ENCODE measurements at regions not wholly inside any gene's neighbourhood (a gene's known extent, or its start where the extent isn't known, plus 50 kb on each side); places are given as distances from the start of the nearest gene placed in this dataset.

DNA sequence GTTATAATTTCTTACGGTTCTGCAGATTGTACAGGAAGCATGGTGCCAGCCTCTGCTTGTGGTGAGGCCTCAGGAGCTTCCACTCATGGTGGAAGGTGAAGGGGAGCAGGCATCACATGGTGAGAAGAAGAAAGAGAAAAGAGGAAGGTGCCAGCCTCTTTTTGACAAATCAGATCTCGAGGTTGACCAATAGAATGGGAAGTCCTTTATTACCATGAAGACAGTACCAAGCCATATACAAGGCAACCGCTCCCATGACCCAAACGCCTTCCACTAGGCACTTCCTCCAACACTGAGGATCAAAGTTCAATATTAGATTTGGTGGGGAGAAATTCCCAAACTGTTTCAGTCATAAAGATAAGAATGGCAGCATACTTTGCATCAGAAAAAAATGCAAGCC, 502.8 kb downstream of the GLRX3 start:
- no peak for DNase-seq

DNA sequence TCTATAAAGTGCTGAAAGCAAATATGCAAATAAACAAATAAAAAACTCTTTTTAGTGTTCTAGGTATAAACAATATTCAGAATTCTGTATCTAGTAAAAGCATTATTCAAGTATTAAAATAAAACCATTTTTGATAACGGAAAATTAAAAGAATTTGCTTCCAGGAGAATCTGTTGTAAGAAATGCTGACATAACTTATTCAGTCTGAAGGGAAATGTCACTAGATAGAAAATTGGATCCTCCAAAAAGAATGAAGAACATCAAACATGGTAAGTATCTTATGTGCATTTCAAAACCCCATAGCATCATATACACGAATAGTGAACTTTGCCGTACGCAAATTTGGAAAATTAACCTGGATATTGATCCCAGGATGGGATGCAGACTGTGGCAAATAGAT, 506.7 kb downstream of the GLRX3 start:
- DNase-seq, result no peak

DNA sequence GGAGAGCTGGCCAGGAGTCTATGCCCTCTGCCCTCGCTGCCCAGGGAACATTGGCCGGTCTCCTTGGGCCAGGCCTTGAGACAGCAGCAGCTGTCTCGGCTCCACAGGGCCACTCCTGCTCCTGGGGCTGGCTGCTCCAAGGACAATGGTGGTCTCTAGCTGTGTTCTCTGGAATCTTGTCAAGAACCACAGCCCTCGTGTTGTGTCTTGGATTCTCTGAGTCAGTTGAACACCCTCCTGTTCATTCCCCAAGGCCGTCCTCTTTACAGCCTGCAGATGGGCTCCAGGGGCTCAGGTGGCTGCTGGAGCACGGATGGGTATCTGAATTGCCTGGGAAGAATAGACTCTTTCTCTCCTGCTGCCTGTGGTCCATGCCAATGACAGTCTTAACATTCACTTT, 511.1 kb downstream of the GLRX3 start:
- no peak for DNase-seq

DNA sequence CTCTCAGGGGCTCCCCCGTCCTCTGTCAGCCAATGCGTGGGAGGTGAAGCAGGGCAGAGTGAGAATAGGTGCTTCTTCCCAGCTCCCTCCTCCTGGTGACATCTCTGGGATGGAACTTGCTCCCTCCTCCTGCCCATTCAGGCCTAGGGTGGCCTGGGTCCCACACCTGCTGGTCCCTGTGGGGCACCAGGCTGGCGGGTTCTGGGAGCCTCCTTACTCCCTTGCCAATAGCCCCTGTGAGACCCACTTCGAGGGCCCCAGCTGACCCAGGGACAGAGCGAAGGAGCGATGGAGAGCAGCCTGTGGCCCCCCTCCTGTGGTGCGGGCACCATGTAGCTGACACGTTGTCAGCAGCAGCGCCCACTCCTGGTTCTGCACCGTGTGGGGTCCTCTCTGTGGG, 512.6 kb downstream of the GLRX3 start:
- DNase-seq, result no peak

DNA sequence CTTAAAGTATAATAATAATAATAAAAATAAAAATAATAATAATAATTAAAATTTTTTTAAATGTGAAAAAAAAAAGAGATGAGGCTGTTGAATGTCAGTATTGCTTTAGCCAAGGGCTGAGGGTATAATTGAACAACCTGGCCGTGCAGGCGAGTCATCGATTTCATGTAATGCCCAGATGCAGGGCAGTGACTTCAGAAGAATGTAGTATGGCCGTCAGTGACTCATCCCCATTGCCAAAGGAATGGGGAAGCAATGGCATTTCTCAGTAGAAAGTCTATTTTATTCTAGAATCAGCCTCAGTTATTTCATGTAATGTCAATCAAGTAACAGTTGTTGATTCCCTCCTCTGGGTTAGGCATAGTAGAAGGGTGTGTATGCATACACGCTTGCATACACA, 516.4 kb downstream of the GLRX3 start:
- DNase-seq, result no peak

DNA sequence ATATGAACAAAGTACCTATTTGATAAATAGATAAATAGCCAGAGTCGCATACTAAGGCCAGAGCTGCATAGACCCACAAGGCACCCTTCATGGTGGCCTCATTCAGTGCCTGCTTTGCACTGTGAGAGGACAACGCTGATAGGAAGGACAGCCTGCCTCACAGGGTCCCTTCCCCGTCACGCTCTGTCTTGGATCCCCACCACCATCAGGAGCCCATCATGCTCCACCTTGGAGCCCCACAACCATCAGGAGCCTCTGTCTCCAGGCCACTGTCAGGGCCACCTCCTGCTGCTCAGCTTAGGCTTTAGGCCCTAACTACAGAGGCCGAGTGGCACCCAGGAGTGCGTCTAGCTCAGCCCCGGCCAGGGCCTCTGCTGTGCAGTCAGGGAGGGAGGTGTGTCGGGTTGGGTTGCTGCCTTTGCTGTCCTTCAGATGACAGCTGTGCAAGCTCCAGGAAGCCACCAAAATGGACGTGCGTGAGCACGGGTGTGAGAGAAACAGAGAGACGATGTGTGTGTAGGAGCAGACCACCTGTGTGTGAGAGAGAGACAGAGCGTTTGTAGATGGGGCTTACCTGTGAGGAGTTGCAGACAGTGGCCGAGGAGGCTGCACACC, 516.9 kb downstream of the GLRX3 start:
- no peak for DNase-seq

DNA sequence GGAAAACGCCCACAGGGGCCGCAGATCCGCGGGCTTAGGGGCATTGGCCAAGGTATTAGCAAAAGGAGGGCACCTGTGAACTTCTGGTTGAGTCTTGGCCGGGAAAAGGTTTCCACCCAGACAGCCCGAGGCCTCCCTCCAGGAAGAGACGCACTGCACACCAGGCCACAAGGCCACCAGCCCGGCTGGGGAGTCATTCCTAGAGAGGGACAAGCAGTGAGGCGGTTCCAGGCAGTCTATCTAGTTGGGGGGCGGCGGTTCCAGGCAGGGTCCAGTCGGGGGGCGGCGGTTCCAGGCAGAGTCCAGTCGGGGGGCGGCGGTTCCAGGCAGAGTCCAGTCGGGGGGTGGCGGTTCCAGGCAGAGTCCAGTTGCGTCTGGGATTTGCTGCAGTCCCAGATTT, 518.5 kb downstream of the GLRX3 start:
- no peak for DNase-seq

DNA sequence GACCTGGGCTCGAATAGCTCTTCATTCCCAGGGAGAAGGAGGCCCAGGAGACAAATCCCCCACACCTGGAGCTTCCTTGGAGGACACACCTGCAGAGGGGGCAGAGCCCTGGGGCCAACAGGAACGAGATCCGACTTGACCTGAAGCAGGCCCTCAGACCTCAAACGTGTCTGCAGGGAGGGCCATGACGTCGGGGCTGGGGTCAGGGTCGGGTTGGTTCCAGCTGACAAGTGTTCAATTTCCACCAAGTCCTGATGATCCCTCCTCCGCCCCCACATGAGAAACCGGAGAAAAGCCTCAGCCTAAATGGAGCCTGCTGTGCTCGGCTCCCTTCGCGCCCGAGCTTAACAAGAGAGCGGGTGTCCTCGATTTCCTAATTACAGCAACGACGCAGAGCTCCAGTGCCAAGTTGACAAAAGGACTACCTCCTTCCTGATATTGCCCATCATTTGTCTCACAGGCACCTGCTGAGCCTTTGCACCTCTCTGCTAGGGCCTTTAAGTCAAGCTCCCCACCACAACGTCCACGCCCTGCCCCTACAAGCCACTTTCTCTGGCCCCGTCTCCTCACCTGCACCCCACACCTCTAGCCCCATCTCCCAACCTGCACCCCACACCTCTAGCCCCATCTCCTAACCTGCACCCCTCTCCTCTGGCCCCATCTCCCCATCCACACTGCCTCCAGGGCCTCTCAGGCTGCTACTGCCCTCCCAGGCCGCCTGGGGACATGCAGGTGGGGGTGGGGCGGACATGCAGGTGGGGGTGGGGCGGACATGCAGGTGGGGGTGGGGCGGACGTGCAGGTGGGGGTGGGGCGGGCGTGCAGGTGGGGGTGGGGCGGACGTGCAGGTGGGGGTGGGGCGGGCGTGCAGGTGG, 519.4 kb downstream of the GLRX3 start:
- DNase-seq, result no peak

DNA sequence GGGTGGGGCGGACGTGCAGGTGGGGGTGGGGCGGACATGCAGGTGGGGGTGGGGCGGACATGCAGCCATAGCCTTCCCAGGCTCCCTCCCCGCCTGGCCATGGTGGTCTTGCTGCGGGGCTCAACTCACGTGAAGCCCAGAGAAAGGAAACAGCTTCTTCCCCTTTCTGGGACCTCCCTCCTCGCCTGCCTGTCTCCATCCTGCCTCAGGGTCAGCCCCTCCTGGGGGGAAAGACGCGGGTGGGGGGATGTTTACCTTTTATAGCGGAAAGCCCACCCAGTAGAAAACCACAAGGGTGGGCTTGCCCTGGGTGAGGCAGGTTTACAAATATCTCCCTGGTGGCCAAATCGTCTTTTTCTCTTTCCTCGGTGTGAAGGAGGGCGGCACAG, 520.0 kb downstream of the GLRX3 start:
- no peak for DNase-seq

DNA sequence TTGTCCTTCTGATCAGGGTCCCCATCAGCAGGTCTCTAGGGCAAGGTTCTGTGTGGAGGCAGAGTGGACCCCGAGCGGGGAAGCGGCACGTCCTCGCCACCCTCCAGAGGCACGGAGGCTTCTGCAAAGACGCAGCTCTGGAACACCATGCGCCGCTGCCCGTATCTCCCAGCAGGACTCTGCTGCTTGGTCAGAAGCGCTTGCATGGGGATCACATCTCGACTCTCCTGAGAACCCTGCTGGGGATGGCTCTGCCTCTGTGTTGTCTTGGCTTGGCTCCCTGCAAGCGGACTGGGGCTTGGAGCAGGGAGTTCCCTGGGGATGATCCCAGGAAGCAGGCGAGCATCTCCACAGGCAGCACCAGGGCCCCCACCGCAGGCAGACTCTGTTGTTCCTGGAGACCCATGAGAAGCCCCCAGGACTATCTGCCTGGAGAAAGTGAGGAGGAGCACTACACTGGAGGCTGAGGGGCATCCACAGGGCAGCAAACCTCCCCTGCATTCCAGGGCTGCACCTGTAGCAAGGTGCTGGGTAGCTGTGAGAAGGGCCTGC, 520.5 kb downstream of the GLRX3 start:
- no peak for DNase-seq

DNA sequence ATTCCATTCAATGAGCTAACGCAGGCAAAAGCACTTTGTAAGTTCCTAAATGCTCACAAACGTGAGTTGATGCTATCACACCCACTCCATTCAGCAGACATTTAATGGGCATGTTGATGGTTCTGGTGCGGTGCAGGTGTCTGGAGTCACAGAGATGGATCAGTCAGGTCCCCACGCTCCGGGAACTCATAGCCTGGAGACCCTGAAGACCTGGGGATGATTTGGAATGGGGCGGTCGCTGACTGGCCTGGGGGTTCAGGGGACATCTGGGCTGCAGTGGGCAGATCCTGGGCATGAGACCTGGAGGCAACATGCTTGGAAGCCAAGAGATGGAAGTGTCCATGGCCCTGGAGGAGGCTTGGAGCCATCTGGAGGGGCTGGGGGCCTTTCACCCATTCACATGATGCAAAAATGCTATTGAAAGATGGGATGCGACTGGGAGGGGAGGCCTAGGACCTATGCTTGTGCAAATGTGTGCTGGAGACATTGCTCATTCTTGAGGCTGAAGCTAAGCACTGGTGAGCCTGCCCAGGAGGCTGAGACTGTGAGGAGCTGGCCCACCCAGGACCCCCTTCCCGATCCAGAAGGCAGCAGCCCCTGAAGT, 522.6 kb downstream of the GLRX3 start:
- DNase-seq, result no peak

DNA sequence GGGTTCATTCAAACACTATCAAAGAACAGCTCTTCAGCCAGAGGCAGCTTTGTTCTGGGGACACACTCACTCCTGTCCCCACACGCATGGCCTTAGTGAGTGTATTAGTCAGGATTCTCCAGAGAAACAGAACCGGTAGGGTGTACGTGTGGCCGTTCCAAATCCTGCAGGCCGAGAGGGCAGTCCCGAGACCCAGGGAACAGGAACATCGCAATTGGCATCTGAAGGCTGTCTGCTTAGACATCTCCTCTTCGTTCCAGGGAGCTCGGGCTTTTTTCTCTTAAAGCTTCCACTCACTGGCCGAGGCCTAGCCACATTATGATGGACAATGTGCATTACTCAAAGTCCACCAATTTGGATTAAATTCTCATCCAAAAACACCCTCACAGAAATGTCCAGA, 523.3 kb downstream of the GLRX3 start:
- no peak for DNase-seq

DNA sequence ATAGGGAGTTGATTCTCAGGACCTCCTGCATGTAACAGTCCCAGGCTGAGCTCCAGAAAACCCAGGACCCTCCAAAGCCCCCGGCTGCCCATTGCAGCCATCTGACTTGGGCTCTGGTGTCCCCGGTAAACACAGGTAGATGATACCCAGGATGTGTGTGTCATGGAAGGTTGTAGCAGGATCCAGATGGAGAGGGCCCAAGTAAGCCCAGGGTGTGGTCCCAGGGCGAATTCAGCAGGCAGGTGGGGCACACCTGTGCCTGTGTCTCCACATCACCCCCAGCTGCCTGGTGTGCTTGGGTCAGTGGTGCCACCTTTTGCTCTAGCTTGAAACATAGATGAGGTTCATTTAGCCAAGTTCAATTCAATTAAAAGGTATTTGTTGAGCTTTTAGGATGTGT, 524.1 kb downstream of the GLRX3 start:
- DNase-seq, result no peak

DNA sequence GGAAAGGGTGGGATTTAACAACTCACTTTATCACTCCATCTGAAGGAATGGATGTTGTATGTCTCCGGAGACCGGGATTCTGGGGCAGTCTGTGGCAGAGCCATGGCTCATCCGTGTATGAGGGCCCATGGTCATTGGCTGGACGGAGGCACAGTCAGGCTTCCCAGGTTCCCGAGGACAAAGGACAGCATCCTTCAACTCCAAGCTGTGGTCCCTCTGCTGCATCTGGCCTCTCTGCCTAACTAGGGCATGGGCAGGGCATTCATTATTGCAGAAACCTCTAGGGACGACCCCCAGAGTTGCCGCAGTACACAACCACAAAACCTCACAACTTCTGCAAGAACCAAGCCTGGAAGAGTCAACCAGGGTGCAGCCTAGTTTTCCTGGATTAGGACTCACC, 525.2 kb downstream of the GLRX3 start:
- no peak for DNase-seq

DNA sequence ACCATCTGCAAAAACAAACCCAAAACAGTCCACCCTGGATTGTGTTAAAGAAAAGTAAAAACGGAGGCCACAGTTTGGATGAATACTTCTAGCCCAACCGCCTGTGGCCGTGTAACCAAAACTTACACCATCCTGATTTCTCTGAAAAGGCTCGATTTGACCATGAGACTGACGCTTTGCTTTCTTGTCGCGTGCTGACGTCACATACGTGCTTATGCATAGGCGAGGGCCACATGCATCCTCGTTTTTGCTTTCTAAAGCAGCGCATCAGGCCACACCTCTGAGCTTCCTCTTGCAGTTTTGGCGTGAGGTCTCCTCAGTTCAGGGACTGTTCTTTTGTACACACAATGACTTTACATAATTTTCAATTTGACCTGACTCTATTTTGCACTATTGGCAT, 526.6 kb downstream of the GLRX3 start:
- no peak for DNase-seq

DNA sequence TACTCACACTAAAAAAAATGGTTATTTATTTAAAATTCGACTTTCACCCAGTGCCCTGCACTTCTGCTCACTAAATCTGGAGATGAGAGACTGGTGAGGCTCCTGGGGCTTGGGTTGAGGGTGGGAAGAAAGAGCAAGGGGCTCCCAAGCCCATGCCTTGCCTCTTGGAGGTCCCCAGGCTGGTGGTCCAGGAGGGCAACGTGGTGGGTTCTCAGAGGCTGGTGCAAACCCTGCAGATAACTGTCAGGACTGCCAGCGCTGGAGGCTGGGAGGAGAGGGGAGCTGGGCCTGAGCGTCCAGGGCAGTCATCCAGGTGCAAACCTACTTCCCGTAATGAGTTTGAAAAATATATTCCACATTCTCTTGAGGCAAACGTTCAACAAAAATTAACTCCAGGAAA, 528.3 kb downstream of the GLRX3 start:
- DNase-seq, result no peak

DNA sequence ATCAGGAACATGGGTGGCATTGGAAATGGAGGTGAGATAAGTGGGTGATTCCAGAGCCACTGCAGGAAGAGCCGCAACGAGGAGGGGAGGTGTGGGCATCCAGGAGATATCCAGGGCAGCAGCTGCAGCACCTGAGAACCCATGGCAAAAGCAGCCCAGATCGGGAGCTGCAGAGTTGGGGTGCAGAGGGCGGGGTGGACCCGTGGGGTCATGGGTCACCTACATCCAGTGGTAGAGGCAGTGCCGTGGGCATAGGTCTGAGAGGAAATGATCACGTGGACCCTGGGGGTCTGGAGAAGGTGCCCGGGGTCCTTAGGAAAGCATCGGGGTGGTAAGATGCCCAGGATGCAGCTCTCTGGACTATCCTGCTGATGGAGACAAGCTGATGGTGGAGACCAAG, 530.0 kb downstream of the GLRX3 start:
- DNase-seq, result no peak

DNA sequence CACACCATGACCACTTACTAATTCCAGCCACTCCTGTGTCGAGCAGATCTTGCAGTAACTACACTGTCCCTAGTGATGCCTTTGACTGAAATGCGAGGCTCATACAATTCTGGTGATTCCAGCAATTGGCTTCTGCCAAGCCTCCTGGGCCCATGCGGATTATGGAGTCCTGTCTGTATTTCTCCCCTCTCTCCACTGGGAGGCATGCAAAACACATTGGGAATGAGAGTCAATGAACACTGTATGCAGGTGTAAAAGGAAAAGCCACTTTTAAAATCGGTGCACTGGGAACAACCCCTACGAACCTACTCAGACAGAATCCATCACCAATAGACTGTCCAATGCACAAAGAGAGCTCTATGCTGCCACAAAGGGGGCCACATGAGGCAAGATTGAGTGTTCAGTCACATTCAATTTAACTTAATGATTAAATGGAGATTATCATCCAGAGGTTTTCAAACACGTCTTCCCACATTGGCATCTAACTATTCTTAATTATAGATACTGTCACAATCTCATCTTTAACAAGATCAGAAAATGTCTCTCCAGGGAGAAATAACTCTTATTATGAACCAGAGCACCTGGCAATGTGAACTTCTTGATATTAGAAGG, 550.6 kb downstream of the GLRX3 start:
- no peak for DNase-seq

DNA sequence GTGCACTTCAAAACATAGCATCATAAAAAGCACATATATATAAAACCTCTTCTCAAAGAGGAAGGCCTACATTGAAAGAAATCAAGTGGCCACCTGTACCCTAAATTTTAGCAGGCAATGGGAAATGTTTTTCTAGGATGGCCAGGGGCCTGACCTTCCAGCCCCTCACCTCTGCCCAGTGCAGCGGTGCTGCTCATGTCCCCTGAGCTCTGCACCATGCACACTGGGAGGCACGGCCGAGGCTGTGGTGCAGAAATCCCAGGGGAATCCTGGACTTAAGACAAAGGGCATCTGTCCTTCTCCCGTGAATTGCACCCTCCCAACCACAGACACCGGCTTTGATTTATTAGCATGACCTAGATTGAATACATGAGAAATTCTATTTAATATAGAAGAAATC, 551.4 kb downstream of the GLRX3 start:
- DNase-seq, result no peak

DNA sequence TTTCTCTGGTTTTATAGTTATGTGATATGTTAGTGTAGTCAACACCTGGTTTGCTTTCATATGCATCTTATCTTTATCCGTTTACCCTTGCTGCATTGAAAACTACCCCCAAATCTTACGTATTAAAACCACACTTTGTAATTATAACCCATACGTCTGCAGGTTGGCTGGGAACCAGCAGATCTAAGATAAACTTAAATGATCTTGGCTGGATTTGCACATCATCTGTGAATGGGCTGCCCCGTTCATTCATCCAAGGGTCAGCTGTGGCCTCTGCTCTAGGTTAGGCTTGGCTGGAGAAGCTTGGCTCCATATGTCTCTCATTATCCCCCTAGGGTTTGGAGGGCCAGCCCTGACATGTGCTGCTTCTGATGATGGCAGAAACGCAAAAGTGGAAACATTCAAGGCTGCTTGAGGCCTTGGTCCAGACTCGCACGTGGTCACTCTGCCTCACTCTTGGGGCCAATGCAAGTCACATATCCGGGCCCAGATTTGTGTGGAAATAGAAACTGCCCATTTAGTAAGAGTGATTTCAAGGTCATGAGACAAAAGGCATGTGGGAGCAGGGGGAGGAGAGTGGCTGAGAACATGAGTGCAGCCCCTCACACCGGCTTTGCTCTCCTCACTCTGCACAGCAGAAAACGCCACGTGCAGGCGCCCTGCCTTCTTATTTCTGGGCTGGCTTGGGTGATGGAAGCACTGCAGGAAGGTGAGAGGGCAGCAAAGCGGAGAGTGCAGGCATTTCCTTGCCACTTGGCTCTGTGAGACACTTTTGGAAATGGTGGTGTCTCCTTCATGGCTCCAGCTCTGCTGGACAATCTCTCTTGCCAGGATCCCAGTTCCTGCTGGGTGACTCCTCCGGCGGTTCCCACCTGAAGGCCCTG, 553.8 kb downstream of the GLRX3 start:
- DNase-seq, result no peak

DNA sequence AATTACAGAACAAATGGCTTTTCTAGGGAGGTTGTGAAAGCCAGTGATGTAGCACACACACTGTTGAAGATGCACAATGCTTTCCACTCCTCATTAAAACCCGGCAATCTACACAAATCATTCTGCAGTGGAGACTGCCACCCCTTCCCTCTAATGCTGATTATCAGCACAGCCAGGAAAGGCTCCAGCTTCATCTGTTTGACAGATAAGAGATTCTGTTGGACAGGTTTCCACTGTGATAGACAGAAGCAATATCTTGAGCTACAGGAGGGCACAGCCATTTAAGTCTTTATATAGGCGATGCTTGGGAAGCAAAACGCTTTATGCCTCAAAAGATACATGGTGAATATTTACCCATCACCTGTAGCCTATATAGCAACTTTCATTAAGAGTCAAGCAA, 555.6 kb downstream of the GLRX3 start:
- no peak for DNase-seq

DNA sequence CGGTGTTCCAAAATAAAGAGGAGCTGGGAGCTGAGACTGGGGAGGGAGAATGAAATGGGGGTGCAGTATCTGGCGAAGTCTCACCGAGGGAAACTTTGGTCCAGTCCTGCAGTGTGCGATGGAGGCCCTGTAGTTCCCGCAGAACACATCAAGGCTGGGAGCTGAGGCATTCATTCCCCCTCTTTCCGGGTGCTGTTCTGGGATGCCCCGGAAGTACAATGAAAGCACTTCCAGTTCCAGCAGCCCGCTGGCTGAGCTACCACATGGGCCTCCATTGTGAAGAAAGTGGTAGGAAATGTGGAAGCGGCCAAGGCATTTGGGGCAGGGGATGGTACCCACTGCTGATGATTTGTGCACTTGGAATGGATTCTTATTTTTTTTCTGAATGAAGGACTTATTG, 560.7 kb downstream of the GLRX3 start:
- DNase-seq, result no peak

Measured in activated CD4-positive, alpha-beta T cell treated with anti-CD3 and anti-CD28 coated beads, Interleukin-2, amount 50 U/mL, for 48 hours (primary cell).